K562 (cell line): ENCODE measurements at regions not wholly inside any gene's neighbourhood (a gene's known extent, or its start where the extent isn't known, plus 50 kb on each side); places are given as distances from the start of the nearest gene placed in this dataset.
"Not testable (repeated sequence)": the region's sequence is repeated elsewhere in the genome, so short reads cannot be mapped to it uniquely, and the experiment has no call there.

Experiments
- ATAC-seq: fragments of 200-7000 bp; cut with Tn5 transposase; 3 replicates; pipeline ENCODE4 v1.9.1; 2020; ENCODE audit warnings: moderate library complexity
- BruUV-seq: library from RNA; stranded (reverse); fragments of 400-500 nt; replicated peaks from 2 replicates; lab custom pipeline; 2021; lab: Mats Ljungman, UMichigan
- CTCF ChIA-PET: fragments of 300-600 bp; formaldehyde crosslinking; extraction: SDS; loops from one replicate; lab custom pipeline; 2021; ENCODE audit warnings: low intra/inter-chr PET ratio; lab: Yijun Ruan, JAX
- POLR2A ChIA-PET: fragments of 300-600, 350-650 bp; sonication (Branson Sonifier 250); formaldehyde crosslinking; extraction: SDS; loops from one replicate; lab custom pipeline; 2021; ENCODE audit warnings: antibody characterized with exemption, inconsistent platforms; lab: Yijun Ruan, JAX
- DNase-seq, 4 experiments: peaks; one replicate each; pipeline versions ENCODE4 v3.0.0 to v3.0.0-alpha.2; 2011 to 2018; ENCODE audit warnings: low spot score in 3 of 4, mixed read lengths in 3 of 4; ENCODE audit errors: extremely low read depth in 1 of 4
- FAIRE-seq: peaks from 2 replicates; lab custom pipeline; 2011; peaks lifted over from hg19 to GRCh38; lab: Jason Lieb, UNC
- H2AFZ ChIP-seq: 2 replicates; pipeline ENCODE4 v1.6.0; 2011; ENCODE audit warnings: low read depth, low read length, control low read depth, inconsistent platforms
- H3K27ac ChIP-seq: fragments of 200-600 bp; 3 replicates; pipeline ENCODE4 v1.8.0; 2011; ENCODE audit warnings: low read depth, mild to moderate bottlenecking, control low read depth, inconsistent platforms, low read length, moderate library complexity, mixed read lengths; ENCODE audit errors: extremely low read depth
- H3K27me3 ChIP-seq, 2 experiments: fragments of 300-600 bp in 1 of 2; 2 replicates in 1 of 2; 3 replicates in 1 of 2; pipeline versions ENCODE4 v1.6.0 to v1.8.0; 2011; ENCODE audit warnings: inconsistent platforms in 2 of 2, low read length in 2 of 2, mild to moderate bottlenecking in 1 of 2, mixed read lengths in 1 of 2, moderate library complexity in 1 of 2; ENCODE audit not compliant: control insufficient read depth in 2 of 2, insufficient read depth in 2 of 2
- H3K36me3 ChIP-seq: fragments of 300-600 bp; 3 replicates; pipeline ENCODE4 v1.8.0; 2011; ENCODE audit warnings: mild to moderate bottlenecking, low read length, inconsistent platforms; ENCODE audit not compliant: control insufficient read depth, insufficient read depth
- H3K4me1 ChIP-seq, 2 experiments: fragments of 200-600 bp in 1 of 2; replicated peaks in 1 of 2; 2 replicates in 1 of 2; 3 replicates in 1 of 2; pipeline versions ENCODE4 v1.5.1 to v1.8.0; 2011; ENCODE audit warnings: inconsistent platforms in 2 of 2, low read length in 2 of 2, mild to moderate bottlenecking in 1 of 2, mixed read lengths in 1 of 2, moderate library complexity in 1 of 2; ENCODE audit not compliant: control insufficient read depth in 2 of 2, insufficient read depth in 2 of 2
- H3K4me2 ChIP-seq: 2 replicates; pipeline ENCODE4 v1.6.1; 2011; ENCODE audit warnings: low read length, control low read depth, inconsistent platforms, mixed read lengths; ENCODE audit not compliant: insufficient read depth
- H3K4me3 ChIP-seq: fragments of 200-600 bp; sonication (generic), shearing (Covaris generic); 2 replicates; pipeline ENCODE4 v1.5.1; 2016; ENCODE audit warnings: control low read depth, inconsistent platforms
- H3K79me2 ChIP-seq: fragments of 200-600 bp; 3 replicates; pipeline ENCODE4 v1.8.0; 2011; ENCODE audit warnings: low read length, inconsistent platforms; ENCODE audit not compliant: control insufficient read depth, insufficient read depth
- H3K9ac ChIP-seq, 2 experiments: 2 replicates each; pipeline versions ENCODE4 v1.6.0 to v1.6.1; 2011; ENCODE audit warnings: low read depth in 2 of 2, low read length in 2 of 2, control low read depth in 1 of 2, inconsistent platforms in 1 of 2, mild to moderate bottlenecking in 1 of 2, mixed read lengths in 1 of 2; ENCODE audit not compliant: insufficient read depth in 1 of 2
- H3K9me1 ChIP-seq: one replicate; pipeline ENCODE4 v1.6.0; 2011; ENCODE audit warnings: inconsistent platforms, mild to moderate bottlenecking, low read length, moderate library complexity; ENCODE audit not compliant: control insufficient read depth, insufficient read depth
- H3K9me3 ChIP-seq: replicated peaks from 2 replicates; pipeline ENCODE4 v1.5.1; 2011; ENCODE audit warnings: low read depth, low read length, inconsistent platforms; ENCODE audit not compliant: control insufficient read depth, insufficient read depth
- H4K20me1 ChIP-seq: replicated peaks from 2 replicates; pipeline ENCODE4 v1.6.1; 2011; ENCODE audit warnings: low read length, inconsistent platforms, mixed read lengths; ENCODE audit not compliant: control insufficient read depth, insufficient read depth
- CBFA2T2 ChIP-seq: fragments of 450-650 bp; conservative IDR thresholded peaks from 2 replicates; pipeline ENCODE4 v1.6.1; 2017; ENCODE audit warnings: mild to moderate bottlenecking
- CC2D1A ChIP-seq: fragments of 450-650 bp; IDR thresholded peaks from 2 replicates; pipeline ENCODE4 v1.6.1; 2017; ENCODE audit warnings: mild to moderate bottlenecking
- E2F6 ChIP-seq, 2 experiments: IDR thresholded peaks; 2 replicates each; pipeline ENCODE4 v1.6.1; 2011; ENCODE audit warnings: borderline replicate concordance in 1 of 2, control low read depth in 1 of 2, low read depth in 1 of 2, low read length in 1 of 2, mild to moderate bottlenecking in 1 of 2, mixed read lengths in 1 of 2, moderate library complexity in 1 of 2; ENCODE audit not compliant: insufficient read depth in 1 of 2, insufficient read length in 1 of 2, poor library complexity in 1 of 2, severe bottlenecking in 1 of 2; ENCODE audit errors: extremely low read depth in 1 of 2
- FOXJ3 ChIP-seq: sonication (generic); formaldehyde crosslinking; IDR thresholded peaks from 2 replicates; pipeline ENCODE4 v1.4.0; 2020; ENCODE audit warnings: mild to moderate bottlenecking, missing genetic modification reagents
- NCOA1 ChIP-seq: fragments of 450-650 bp; IDR thresholded peaks from 2 replicates; pipeline ENCODE4 v1.6.1; 2016; ENCODE audit warnings: low read depth
- NR4A1 ChIP-seq, 2 experiments: fragments of 250-450 bp in 1 of 2; fragments of 450-650 bp in 1 of 2; sonication (Bioruptor Pico) in 1 of 2; IDR thresholded peaks; 2 replicates each; pipeline versions ENCODE4 v1.4.0 to v1.6.1; 2016 to 2020; ENCODE audit warnings: mild to moderate bottlenecking in 2 of 2, missing compliant biosample characterization in 1 of 2, missing genetic modification characterization in 1 of 2, moderate library complexity in 1 of 2
- POLR2G ChIP-seq: fragments of 200-400 bp; formaldehyde crosslinking; IDR thresholded peaks from 2 replicates; pipeline ENCODE4 v1.6.1; 2017; ENCODE audit warnings: low read depth, mild to moderate bottlenecking, antibody characterized with exemption, low read length, moderate library complexity
- SAP30 ChIP-seq: fragments of 200-600 bp; sonication (generic); IDR thresholded peaks from 2 replicates; pipeline ENCODE4 v1.6.1; 2012; ENCODE audit warnings: borderline replicate concordance, low read depth, mild to moderate bottlenecking, moderate library complexity, low read length, control low read depth, inconsistent platforms; ENCODE audit not compliant: insufficient read depth, poor library complexity, severe bottlenecking
- TAF15 ChIP-seq: fragments of 200-400 bp; formaldehyde crosslinking; IDR thresholded peaks from 2 replicates; pipeline ENCODE4 v1.6.1; 2017; ENCODE audit warnings: mild to moderate bottlenecking, low read depth, low read length, moderate library complexity
- TCF7L2 ChIP-seq: fragments of 150-350 bp; IDR thresholded peaks from 2 replicates; pipeline ENCODE4 v1.6.1; 2016; ENCODE audit warnings: low read depth, mild to moderate bottlenecking, low read length, moderate library complexity
- XRCC5 ChIP-seq: fragments of 200-400 bp; formaldehyde crosslinking; IDR thresholded peaks from 2 replicates; pipeline ENCODE4 v1.6.1; 2017; ENCODE audit warnings: low read depth, mild to moderate bottlenecking, low read length
- ZNF184 ChIP-seq: sonication (generic); formaldehyde crosslinking; IDR thresholded peaks from 2 replicates; pipeline ENCODE4 v1.5.0; 2020; ENCODE audit warnings: missing genetic modification reagents
- ZNF263 ChIP-seq: sonication (generic); formaldehyde crosslinking; IDR thresholded peaks from 2 replicates; pipeline ENCODE4 v1.8.0; 2022; ENCODE audit warnings: mild to moderate bottlenecking, missing genetic modification reagents, borderline replicate concordance
- ZNF354B ChIP-seq: fragments of 250-450 bp; sonication (Bioruptor Pico); IDR thresholded peaks from 2 replicates; pipeline ENCODE4 v1.4.0; 2020
- ZNF586 ChIP-seq: fragments of 450-650 bp; formaldehyde crosslinking; conservative IDR thresholded peaks from 2 replicates; pipeline ENCODE4 v1.4.0; 2020; ENCODE audit warnings: mild to moderate bottlenecking, moderate library complexity
- ZNF644 ChIP-seq: fragments of 200-800 bp; sonication (Bioruptor generic); IDR thresholded peaks from 2 replicates; pipeline ENCODE4 v1.6.1; 2016; ENCODE audit warnings: low read depth, missing genetic modification characterization, missing compliant biosample characterization
- ZNF75A ChIP-seq: fragments of 450-650 bp; formaldehyde crosslinking; IDR thresholded peaks from 2 replicates; pipeline ENCODE4 v1.4.0; 2020; ENCODE audit warnings: mild to moderate bottlenecking
- WGBS: fragments of 100-300 bp; shearing (Covaris generic); methylation state at CpG from one replicate; pipeline ENCODE4 v1.1.6; 2016; ENCODE audit warnings: low coverage, mixed read lengths; ENCODE audit not compliant: insufficient coverage; ENCODE audit errors: missing lambda C conversion rate; 5-methylcytosine and 5-hydroxymethylcytosine counted together
- in situ Hi-C: fragments of 300-500 bp; cut with MboI; formaldehyde crosslinking; loops from 4 replicates; pipeline ENCODE4 v1.15.0; 2018; ENCODE audit warnings: inconsistent platforms, mixed read lengths
- intact Hi-C: fragments of 100-400 bp; cut with micrococcal nuclease; formaldehyde crosslinking; loops from 2 replicates; pipeline ENCODE4 v1.14.2; 2022

- CTCF ChIA-PET = no interaction called here
- H3K4me2 ChIP-seq = no peak overlapping the region
- intact Hi-C loops = loop anchor here (10.0 kb wide), 1 partner anchor 71 kb away; no protein-coding TSS in a partner anchor
- in situ Hi-C loops = no loop called here
- no peaks in the 10 kb centered on the region for H3K27me3 ChIP-seq
- no peaks in the 10 kb centered on the region for H4K20me1 ChIP-seq
- no peaks in the 10 kb centered on the region for H3K79me2 ChIP-seq
- H3K4me3 ChIP-seq = no peak overlapping the region
- WGBS = 0% methylated on average over 4 of the region's 4 CpGs
- H3K9me1 ChIP-seq = no peaks in the 10 kb centered on the region
- no peak overlapping the region for H2AFZ ChIP-seq
- no peak for TF ChIP-seq ZNF586
- TF ChIP-seq TCF7L2 = no peak
- no peak for TF ChIP-seq ZNF644 (tag)
- no peak for TF ChIP-seq SAP30
- no peak for TF ChIP-seq NCOA1
- no peak for TF ChIP-seq ZNF75A (CRISPR knock-in tag)
- TF ChIP-seq E2F6 (IDR thresholded peaks at IDR 0.05; ENCODE audit: borderline replicate concordance in 1 of 2, extremely low read depth in 1 of 2, insufficient read depth in 1 of 2, insufficient read length in 1 of 2, low read depth in 1 of 2, low read length in 1 of 2, poor library complexity in 1 of 2, severe bottlenecking in 1 of 2) = no peak
- no peak for TF ChIP-seq TAF15
- TF ChIP-seq XRCC5 = no peak
- no peak for TF ChIP-seq ZNF184 (CRISPR knock-in tag)
- TF ChIP-seq CC2D1A = no peak
- TF ChIP-seq FOXJ3 (CRISPR knock-in tag) = no peak
- no peak for TF ChIP-seq NR4A1 (CRISPR knock-in tag; IDR thresholded peaks at IDR 0.05)
- TF ChIP-seq NR4A1 (tag; IDR thresholded peaks at IDR 0.05) = no peak
- no peak for TF ChIP-seq CBFA2T2
- TF ChIP-seq POLR2G = no peak
- TF ChIP-seq ZNF354B (CRISPR knock-in tag) = no peak
- TF ChIP-seq ZNF263 (CRISPR knock-in tag) = no peak
- TF ChIP-seq, all 486 proteins: peak for 0
- Histone ChIP-seq H3K4me1 (no peaks in the 10 kb centered on the region), H3K36me3 (no peaks in the 10 kb centered on the region), H3K9me3 (no peaks in the 10 kb centered on the region), H3K27ac (no peak overlapping the region), H3K9ac (no peak overlapping the region)
- DNase-seq = no peak
- BruUV-seq = no TSS peak
- POLR2A ChIA-PET = no interaction called here
- no peak for ATAC-seq
- FAIRE-seq = no peak
Observed at GRCh38 chr12:13326076-13326475, 129.6 kb downstream of the EMP1 start.

- FAIRE-seq, DNase-seq, H3K4me2 ChIP-seq, BruUV-seq, H3K4me1 ChIP-seq, ATAC-seq, H3K27ac ChIP-seq, H3K79me2 ChIP-seq, H3K9ac ChIP-seq, H3K27me3 ChIP-seq, H3K9me1 ChIP-seq, H3K4me3 ChIP-seq, H4K20me1 ChIP-seq, H3K36me3 ChIP-seq, H2AFZ ChIP-seq, in situ Hi-C loops, H3K9me3 ChIP-seq, POLR2A ChIA-PET, CTCF ChIA-PET: not testable (repeated sequence)
- 0% methylated on average over 1 of the region's 3 CpGs for WGBS
- intact Hi-C loops = loop anchor here (10.0 kb wide), 1 partner anchor 70 kb away; no protein-coding TSS in a partner anchor
Observed at GRCh38 chr12:13325037-13325436, 128.5 kb downstream of the EMP1 start.
